ENCODE measurements at regions not wholly inside any gene's neighbourhood (a gene's known extent, or its start where the extent isn't known, plus 50 kb on each side); places are given as distances from the start of the nearest gene placed in this dataset.
A peak's percentile ranks its signal among the peaks of the same experiment; 100 is the strongest.
"Not testable (repeated sequence)": the region's sequence is repeated elsewhere in the genome, so short reads cannot be mapped to it uniquely, and the experiment has no call there.

DNA sequence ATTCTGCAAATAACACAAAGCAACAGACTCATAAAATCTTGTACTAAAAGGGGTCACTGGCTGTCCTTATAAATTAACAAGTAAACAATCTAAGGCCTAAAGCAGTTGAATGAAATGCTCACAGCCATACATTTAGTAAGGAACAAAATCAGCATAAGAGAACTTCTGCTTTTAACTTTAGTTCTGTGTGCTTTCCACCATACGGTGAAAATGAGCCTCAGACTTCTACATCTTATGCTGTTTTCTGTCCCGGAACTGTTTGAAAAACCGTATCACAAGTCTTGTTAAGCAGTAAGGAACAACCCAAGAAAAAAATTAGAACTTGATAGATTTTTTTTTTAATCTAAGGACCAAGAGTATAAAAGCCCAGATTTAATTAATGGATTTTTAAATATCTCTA is 549.1 kb upstream of the MIR17HG start:
- DNase-seq = no peak

DNA sequence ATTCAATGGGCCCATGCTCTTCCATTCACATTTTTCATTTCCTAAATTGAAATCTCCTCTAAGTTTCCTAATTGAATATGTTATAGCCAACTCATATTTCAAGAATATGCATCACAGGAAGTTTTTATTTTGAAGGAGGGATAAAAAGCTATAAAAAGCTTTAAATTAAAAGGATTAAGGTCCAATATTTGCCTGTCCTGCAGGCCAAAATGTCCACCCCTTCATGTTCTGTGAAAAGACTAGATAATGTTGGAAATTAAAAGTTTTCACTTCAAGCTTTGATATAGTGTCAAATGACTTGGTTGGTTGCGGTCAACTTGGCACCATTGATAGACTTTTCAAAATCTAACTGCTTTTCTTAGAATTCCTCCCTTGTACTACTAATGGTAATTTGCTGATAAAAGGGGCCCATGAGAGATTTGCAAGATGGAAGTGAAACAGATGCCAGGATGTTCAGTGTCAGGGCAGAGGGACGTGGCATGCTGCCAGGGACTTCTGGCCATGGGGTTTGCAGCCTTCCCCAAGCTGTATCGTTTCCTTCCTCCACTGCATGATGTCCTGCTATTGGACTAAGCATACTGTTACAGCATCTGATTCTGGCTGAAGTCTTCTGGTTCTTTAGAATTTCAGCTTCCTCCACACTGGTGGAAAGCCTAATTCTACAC is 547.3 kb upstream of the MIR17HG start:
- DNase-seq = no peak

DNA sequence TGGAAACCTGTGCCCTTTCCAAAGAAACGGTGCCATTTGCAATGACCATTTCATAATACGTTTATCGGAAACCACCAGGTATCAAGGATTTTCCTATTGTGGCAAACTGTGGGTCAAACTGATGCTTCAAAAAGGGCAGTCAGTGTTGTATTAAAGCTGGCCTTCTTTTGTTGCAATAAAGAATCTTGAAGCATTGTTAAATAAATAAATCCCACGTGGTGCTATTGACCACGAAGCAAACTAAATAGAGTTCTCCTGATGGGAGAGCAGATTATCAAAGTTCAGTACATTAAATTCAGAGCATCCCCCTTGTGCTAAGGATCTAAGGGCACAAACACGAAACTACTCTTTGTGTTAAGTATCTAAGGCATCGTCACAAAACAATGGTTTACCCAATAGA is 545.9 kb upstream of the MIR17HG start:
- DNase-seq = no peak

DNA sequence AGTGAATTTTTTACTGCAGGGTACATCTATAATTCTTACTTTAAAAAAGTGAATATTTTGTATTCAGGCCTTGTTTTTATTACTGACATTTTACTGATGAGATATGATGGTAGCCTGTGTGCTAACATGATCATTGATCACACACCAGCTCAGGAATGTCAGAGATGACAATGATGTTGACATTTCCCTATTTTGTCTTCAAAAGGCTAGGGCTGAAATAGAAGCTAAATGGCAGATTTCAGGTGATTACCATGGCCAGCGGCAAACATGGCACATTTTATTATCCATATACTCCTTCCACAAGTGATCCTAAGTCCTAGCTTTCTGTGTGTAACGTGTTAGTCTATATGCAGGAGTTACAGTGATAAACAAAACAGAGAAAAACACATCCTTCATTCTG is 544.3 kb upstream of the MIR17HG start:
- no peak for DNase-seq

DNA sequence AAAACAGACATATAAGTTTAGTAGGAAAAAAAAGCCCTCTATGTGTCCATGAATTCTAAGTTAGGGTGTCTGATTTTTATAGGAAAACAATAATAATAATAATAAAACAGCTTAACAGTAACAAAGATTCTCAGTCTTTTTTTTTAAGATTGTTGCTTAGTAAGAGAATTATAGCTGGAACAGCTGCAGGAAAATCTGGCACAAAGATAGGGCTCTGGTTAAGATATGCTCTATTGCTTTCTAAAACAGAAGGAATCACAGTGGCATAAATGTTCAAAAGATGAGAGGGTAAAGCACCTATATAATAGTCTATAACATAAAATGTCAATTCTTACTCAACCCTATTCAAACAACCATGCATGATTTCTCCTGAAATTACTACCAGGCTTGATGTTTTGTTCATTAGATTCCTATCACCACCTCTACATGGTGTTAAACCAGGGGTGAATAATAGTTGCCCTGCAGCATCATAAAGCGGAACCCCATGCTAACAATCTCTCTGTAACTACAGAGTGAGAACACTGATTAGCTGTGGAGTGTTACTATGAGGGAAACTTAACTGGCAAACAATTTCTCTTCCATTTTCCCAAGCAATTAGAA is 541.4 kb upstream of the MIR17HG start:
- DNase-seq = no peak

DNA sequence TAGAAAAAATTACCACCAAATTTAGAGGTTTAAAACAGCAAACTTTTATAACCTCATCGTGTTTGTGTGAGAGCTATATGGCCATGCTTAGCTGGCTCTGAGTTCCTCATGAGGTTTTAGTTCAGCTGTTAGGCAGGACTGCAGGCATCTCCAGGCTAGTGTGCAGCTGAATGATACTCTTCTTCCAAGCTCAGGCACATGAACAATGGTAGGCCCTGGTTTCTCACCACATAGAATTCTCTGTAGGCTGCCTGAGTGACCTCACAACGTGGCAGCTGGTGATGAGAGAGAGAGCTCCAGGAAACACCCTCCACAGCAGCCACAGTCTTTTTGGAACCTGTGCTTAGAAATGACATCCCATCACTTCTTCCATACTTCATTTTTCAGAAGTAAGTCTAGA is 540.6 kb upstream of the MIR17HG start:
- no peak for DNase-seq

DNA sequence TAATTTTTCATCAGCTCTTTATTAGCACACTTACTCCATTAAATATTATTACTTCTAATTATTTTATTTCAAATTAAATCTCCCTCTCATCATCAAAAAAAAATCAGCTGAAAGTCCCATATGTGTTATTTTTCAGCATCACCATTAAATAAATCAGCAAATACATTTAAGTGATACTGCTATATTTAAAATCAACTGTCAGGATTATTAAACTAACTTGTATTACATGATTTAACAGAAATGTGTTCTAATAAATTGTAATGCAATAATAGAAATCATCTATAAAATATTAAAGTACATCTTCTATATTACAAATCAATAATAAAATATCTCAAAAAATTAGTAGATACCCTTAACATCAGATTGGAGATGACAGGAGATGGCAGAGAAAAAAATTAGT is 538.6 kb upstream of the MIR17HG start:
- DNase-seq = no peak

DNA sequence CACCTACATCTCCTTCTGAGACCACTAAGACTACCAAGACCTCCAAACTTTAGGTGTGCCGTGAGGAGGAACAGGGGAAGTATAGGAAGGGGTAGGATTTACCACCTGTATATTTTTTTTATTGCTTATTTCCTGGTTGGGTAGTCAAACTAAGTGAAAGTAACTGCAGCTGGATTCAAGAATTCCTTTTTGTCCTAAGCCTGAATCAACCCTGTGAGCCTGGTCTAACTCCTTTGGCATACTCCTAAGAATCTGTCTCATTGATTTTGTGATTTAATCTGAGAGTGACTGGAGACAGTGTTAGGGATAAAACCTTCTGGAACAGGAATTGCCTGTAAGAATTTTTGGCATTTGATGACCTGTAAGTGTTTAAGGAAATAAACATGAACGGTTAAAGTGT is 523.5 kb upstream of the MIR17HG start:
- DNase-seq = peak; percentile 2

DNA sequence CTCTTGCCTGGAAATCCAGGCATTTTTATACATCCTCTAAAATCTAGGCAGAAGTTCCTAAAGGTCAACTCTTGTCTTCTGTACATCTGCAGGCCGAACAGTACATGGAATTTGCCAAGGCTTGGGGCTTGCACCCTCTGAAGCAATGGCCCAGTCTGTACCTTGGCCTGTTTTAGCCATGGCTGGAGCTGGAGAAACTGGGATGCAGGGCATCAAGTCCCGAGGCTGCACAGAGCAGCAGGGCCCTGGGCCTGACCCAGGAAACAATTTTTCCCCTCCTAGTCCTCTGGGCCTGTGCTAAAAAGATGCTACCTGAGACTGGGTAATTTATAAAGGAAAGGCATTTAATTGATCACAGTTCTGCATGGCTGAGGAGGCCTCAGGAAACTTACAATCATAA is 520.8 kb upstream of the MIR17HG start:
- no peak for DNase-seq

DNA sequence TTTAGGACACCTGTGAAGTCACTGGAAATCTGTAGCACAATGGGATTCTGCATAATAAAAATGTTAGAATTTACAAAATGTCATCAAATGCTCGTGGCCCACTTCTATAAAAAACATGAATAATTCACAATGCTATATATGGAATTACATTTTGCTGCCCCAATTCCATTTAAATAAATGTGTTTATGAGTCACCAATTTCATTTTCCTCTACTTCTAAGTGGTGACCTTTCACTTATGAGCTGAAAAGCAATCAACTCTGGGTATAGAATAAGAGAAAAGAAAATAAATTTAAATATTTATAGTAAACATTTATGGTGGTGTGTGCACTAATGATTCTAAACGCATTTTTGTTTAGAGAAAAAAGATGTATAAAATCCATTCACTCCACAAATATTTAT is 516.7 kb upstream of the MIR17HG start:
- DNase-seq = no peak

DNA sequence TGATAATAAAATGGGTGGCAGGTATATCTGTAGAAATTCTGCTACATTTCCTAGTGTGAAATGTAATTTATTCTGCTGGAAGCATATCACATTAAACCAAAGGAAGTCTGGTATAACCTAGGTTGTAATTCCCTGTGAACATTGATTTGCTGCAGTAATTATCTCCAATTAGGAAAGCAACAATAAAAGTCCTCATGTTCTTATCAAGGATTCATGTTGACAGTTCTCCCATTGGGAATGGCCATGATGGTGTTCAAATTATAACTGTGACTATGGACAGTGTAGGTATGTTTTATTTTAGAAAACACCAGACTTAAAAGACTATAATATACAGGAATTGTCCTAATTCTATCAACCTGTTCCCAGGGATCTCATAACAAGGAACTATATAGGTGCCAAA is 513.5 kb upstream of the MIR17HG start:
- no peak for DNase-seq

DNA sequence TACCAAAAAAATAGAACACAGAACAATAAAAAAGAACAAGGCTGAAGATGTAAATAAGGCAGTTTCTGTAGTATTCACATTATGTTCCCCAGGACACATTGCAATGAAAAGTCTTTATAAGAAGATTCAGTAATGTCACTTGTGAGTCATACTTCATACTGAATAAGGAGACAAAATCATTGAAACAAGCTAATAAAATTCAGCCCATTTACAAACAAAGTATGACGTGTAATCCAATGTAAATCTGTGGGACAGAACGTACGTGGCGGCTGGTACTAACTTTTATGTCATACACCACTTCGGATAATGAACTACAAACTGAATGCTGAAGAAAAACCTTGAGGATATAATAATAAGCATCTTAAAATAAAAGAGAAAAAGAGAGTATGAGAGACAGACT is 512.8 kb upstream of the MIR17HG start:
- no peak for DNase-seq

DNA sequence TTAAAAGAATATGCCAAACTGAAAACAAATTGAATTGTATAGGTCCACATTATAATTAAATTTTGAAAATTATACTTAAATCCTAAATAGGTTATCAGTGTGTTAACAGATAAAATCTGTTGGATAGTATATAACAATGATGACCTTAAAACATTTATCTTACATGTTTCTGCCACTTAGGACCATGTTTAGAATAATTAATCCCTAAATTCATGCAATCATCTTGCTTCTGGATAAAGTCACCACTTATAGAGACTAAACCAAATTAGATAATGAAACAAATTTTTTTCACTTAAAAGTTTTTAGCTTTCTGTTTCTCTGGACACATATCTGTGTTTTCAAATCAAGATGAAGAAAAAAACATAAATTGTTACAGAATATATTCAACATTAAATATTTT is 511.7 kb upstream of the MIR17HG start:
- DNase-seq = no peak

DNA sequence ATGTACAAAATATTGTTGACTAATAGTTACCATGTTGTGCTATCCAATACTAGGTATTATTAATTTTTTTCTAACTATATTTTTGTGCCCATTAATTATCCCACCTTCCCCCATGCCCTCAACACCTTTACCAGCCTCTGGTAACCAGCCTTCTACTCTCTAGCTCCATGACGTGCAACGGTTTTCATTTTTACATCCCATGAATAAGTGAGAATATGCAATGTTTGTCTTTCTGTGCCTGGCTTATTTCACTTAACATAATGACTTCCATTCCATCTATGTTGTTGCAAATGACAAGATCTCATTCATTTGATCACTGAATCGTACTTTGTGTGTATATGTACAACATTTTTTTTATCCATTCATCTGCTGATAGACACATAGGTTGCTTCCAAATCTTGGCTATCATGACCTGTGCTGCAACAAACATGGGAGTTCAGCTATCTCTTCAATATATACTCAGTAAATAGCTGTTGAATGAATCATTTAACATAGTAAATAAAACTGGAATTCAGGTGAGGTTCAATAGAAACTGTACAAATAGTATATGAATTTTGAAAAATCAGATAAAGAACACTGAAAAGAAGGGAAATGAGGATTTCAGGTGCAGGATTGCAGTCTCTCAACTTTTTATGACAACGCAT is 509.0 kb upstream of the MIR17HG start:
- no peak for DNase-seq

DNA sequence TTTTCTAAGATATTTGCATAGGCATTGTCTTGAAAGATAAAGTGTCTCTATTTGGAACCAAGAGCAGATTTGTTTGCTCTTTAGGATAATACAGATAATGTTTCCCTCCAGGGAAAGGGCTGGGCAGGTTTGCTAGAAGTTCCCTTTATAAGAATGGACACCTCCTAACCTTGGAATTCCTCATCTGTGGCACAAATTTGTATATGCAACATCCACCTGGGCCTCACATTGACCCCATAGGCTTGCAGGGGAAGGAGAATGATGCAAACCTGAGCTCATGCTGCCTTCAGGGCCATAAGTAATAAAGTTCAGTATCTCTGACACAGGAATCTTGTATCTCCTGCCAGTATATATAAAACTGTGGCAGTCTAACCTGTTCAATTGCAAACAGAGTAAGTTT is 508.4 kb upstream of the MIR17HG start:
- no peak for DNase-seq

DNA sequence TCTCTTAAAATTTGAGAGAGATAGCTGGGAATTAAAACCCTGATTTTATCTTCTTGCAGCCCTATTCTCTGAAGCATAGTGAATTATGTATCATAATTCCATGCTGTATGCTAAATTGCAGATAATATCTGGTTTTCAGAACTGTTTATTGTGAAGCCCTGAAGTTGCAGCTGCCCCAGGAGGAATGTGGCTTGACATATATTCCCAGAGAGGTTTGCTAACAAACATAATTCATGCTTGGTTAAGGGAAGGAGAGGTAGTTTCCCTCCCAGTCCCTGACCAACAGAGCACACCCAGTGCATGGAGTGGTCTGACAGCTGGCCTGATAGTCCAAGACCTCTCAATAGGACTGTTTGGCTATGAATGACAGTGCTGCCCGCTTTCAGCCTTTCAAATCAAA is 500.6 kb upstream of the MIR17HG start:
- DNase-seq = no peak

DNA sequence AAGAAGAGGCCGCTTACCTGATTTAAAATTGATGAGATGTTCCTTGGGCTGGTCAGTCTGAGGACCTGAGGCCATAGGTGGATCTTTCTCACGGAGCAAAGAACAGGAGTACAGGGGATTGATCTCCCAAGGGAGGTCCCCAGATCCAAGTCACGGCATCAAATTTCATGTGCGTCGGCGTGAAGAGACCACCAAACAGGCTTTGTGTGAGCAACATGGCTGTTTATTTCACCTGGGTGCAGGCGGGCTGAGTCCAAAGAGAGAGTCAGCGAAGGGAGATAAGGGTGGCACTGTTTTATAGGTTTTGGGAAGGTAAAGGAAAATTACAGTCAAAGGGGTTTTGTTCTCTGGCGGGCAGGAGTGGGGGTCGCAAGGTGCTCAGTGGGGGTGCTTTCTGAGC is 493.8 kb upstream of the MIR17HG start:
- not testable (repeated sequence) for DNase-seq

DNA sequence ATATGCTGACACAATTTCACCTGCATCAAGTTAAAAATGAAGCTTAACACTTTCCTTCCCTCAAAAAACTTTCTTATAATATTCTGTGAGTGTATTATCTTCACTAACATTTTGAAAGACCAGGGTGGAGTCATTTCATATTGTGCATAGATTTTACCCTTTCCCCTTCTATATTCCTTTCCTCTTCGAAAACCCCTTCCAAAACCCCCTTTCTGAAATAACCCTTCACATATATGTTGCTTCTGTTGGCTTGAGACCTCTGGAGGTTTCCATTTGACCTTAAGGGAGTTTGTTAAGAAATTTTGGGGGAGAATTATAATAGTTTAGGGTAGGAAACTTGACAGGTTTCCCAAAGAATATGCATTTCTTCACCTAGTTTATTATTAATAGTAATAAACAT is 489.6 kb upstream of the MIR17HG start:
- no peak for DNase-seq

DNA sequence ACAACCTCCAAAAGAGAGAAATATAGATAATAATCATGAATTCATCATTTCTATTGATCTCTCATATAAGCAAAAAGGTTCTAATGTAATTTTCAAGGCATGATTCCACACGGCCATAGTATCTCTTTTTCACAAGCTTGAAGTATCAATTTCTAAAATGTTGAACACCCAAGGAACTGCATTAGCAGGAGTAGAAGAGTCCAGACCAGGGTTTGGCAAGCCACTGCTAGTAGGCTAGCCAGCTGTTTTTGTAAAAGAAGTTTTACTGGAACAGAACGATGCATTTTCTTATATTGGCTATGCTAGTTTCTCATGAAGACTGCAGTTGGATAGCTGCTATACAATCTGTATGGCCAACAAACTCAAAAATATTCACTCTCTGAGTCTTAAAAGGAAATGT is 481.5 kb upstream of the MIR17HG start:
- DNase-seq = no peak

DNA sequence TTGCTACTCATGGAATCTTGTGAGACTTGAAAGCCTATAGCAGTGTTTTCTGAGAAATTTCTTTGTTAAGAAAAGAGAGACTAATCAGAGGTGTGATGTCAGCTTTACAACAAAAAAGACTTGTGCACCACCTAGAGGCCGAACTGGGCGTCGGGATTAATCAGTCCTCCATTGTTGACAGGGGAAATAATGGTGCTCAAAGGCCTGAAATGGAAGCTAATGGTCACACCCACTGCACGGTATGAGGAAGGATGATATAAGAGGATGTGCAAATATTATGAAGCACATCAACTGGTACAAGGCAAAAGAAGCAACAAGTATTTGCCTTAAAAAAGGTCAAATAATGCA is 480.2 kb upstream of the MIR17HG start:
- DNase-seq = peak; percentile 83

DNA sequence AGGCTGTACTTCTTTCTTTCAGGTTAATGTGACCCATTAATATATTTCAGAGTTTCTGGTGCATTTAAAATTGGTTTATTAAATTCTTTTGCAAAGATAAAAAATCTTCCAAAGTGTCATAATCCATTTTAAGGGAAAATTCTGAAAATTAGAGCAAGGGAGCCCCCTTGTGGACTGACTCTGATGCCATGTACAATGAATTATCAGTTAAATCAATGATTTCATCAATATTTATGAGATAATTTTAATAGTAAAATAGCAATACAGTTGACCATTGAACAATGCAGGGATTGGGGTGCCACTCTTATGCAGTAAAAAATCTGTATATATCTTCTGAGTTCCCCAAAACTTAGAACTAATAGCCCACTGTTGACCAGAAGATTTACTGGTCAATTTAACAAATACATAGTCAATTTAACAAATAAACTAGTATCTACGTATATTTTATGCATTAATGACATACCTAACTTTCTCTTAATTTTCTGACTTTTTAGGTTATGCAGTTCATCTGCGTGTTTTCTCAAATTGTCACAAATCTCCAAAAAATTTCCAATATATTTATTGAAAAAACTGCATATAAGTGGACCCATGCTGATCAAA is 479.1 kb upstream of the MIR17HG start:
- peak; percentile 26 for DNase-seq

DNA sequence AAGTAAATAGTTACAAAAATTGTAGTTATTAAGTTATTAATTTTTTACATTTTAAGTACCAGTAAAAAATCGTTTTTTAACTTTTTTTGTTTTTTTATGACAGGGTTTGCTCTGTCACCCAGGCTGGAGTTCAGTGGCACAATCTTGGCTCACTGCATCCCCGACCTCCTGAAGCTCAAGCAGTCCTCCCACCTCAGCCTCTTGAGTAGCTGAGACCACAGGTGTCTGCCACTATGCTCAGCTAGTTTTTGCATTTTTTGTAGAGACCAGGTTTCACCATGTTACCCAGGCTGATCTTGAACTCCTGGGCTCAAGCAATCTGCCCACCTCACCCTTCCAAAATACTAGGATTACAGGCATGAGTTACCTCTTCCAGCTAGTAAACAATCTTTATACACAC is 477.9 kb upstream of the MIR17HG start:
- DNase-seq = no peak

DNA sequence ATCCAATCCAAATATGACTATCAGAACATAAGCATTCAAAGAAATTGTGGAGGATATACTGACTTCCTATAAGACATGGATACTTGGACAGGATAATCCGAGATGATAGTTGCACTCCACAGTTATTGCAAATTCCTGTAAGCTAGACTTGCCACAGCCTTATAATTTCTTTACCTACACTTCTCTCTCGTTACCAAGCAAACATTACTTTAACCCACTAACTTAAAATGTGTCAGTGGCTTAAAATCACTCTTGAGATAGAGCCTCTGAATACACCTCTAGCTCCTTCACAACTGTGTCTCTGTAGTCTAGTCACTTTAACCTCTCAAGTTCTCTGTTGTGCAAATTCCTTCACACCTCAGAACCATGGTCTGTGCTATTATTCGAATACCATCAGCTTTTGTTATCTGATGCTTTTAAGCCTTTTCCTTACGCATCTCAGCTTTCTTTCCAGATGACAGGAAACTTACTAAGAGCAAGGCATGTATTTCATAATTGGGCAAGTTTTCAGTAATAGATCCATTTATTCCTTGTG is 474.9 kb upstream of the MIR17HG start:
- no peak for DNase-seq

DNA sequence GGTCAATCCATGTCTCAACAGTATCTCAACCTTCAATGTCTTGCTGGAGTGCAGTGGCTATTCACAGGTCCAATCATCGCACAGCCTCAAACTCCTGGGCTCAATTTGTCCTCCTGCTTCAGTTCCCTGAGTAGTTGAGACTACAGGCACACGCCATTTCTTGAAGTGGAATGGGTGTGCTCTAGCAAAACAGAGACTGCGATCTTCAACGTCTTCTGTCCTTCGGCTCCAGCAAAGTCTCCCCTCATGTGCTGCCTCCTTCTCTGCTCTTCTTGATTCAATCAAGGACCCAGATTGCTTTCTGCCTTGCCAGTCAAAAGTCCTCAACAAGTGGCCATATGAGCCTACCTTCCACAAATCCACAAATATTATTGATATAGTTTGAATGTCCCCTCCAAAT is 466.7 kb upstream of the MIR17HG start:
- DNase-seq = no peak

Measured in DMS53 (cell line).